GM19328 (cell line): ENCODE measurements at regions not wholly inside any gene's neighbourhood (a gene's known extent, or its start where the extent isn't known, plus 50 kb on each side); places are given as distances from the start of the nearest gene placed in this dataset.

Source experiments
- ATAC-seq: cut with Tn5 transposase; IDR thresholded peaks from one replicate; pipeline ENCODE4 v1.9.1; 2021; ENCODE audit warnings: mild to moderate bottlenecking, moderate library complexity; ENCODE audit not compliant: unreplicated experiment

- ATAC-seq: no peak
Observed at GRCh38 chr5:101937041-101937440, 359.0 kb downstream of the SLCO4C1 start.

DNA sequence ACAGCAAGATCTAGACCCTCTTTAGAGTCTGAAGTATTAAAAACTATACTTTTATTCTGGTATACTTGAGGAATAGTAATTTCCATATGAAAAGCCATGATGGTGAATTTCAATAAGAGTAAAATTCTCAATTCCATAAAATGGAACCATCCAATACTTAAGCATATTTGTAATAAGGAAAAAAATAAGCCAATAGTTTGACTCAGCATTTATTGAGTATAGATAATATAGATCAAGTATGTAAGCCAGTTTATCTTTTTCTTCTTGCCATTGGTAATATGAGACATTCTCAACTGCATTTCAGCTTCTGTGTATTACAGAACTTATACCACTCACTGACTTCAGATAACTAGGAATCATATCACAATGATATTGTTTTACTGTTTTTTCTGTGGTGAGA lies 361.0 kb downstream of the SLCO4C1 start:
- ATAC-seq: no peak

DNA sequence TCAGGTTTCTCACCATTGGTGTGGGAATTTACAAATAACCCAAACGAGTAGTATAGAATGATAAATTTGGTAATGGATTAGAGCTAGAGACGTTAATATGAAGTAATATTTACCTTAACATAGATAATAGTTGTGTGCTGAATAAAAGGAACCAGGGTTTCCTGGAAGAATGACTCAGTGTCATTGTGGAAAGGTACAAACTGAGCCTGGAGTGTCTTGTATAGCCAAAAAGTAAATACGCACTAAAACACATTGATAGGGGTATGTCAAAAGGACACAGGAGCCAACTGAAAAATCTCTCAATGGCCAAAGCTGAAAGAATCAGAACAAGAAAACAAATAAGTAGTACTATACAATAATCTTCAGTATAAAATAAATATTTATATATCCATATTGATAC lies 363.5 kb downstream of the SLCO4C1 start:
- no peak for ATAC-seq

- no peak for ATAC-seq
Observed at GRCh38 chr5:101929628-101930027, 366.5 kb downstream of the SLCO4C1 start.

DNA sequence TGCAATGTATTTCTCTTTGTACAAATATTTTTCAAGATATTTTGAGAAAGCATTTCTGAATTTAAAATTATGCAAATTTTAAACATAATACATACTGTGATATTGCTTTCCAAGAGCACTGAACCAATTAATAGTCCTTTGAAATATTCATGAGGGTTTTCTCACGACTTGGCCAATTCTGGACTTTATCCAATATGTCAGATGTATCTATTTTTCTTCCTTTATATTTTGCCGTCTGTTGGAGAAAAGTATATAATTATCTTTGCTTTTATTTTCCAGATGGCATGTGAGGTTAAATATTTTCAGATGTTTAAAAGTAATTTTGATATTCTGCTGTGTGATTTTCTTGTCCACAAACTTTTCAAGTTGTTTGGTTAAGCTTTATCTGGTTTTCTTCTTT lies 378.9 kb downstream of the SLCO4C1 start:
- no peak for ATAC-seq

- ATAC-seq: no peak
Observed at GRCh38 chr5:101915554-101915953, 380.5 kb downstream of the SLCO4C1 start.

GRCh38 chr5:101904736-101905135 lies 391.3 kb downstream of the SLCO4C1 start:
- no peak for ATAC-seq

DNA sequence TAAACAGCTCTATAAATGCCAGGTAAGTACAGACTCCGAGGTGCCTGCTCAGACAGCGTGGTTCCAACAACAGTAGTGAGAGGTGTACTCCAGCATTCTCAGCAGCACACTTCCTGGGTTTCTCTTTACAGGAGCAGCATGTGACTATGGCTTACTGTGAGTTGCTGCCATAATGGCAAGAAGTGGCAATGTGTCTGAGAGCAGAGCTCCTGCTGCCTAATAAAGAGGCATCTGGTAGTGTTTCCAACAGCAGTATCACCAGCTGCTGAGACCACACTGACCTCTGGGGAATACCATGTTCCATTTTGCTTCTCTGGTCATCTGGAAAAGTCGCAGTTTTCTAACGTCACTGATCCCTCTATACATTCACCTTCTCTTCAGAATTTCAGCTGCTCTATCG lies 398.2 kb downstream of the SLCO4C1 start:
- ATAC-seq: peak; percentile 60

DNA sequence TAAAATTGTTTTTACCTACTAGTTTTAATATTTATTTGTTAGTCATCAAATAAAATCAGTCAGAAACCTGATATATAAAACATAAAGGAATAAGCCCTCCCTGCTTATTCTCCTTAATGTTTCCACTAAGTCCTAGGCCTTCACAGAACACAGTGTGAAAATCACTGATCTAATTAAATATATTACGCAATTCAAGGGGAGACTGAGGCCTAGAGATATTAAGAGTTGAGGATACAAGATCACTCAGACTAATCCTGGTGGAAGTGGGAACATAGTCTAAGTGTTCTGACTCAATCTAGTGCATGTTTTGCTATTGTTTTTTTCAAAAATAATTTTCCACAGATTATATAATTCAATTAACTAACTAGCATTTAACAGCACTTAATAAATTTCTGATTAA lies 401.1 kb downstream of the SLCO4C1 start:
- no peak for ATAC-seq

- ATAC-seq: no peak
Observed at GRCh38 chr5:101878190-101878589, 417.9 kb downstream of the SLCO4C1 start.

DNA sequence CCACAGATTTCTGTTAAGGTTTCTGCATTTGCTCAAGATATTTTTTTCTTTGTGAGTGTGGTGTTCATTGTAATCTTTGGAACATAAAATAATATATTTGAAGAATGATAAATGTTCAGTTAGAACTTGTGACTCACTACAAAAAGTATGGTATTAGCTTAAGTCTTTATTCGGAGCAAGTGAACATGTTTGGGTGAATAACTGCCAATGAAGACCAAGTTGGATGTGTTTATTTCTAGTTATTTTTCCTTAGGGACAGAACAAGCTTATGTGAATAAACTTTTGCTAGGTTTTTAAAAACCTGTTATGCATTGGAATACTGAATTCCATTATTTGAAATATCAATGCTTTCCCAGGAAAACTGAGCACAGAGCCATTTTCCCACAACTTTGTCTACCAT lies 418.6 kb downstream of the SLCO4C1 start:
- no peak for ATAC-seq

DNA sequence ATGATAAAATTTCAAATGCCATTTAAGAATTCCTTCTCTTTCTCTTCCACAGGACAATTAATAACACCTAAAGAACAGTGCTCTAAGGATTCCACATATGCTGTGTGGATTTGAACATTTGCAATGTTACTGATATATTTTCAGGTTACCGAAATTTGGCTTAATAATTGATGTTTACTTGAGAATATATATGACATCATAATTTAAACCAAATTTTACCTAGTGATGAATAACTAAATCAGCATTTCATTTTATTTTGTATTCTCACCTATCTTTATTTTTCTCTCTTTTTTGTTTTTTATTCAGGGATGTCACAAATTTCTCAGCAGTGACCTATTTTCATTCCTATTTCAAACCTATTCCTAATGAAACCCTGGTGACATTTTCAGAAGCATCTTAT lies 429.6 kb downstream of the SLCO4C1 start:
- ATAC-seq: no peak

DNA sequence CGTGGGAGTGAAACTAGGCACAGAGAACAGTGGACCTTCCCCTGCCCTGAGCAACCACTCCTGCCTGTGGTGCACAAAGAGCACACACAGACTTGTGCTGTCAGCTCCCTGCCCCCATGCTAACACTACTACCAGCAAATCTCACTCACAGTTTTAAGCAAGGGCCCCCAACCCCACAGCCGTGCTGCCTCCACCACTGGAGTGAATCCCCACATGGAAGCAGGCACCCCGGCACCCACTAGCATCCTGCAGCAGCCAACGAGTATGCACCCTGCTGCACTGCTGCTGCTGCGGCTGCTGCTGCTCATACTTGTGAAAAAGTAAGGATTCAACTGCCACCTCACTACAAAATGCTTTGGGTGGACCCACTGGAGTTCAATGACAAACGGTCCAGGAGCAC lies 435.5 kb downstream of the SLCO4C1 start:
- no peak for ATAC-seq

- ATAC-seq: no peak
Observed at GRCh38 chr5:101860145-101860544, 435.9 kb downstream of the SLCO4C1 start.

DNA sequence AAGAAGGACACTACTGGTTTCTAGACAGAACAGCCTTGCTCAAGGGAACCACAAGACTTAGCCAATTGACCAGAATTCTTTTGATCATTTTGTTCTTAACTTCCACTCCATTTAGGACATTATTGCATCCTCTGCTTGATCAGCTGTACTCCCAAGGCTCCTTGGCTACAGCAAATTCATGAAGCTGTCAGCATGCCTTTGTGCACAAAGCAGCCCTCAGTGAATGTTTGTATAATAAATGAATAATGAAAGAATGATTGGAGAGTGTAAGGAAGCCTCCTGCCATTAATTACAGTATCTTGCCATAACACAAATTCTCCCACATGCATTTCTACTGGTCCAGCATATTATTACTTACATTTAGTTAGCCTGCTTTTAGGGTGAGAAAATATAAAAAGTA lies 449.6 kb downstream of the SLCO4C1 start:
- ATAC-seq: no peak

DNA sequence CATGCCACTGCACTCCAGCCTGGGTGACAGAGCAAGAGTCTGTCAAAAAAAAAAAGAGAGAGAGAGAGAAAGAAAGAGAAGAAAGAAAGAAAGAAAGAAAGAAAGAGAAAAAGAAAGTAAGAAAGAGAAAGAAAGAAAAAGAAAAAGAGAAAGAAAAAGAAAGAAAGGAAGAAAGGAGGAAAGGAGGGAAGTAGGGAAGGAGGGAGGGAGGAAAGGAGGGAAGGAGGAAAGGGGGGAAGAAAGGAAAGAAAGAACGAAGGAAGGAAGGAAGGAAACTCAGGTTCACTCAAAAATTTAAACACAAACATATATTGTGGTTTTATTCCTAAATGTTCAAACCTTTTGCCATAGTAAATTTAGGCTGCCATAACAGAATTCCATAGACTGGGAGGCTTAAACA lies 453.0 kb downstream of the SLCO4C1 start:
- no peak for ATAC-seq

- ATAC-seq: no peak
Observed at GRCh38 chr5:101838435-101838834, 457.6 kb downstream of the SLCO4C1 start.

- ATAC-seq: no peak
Observed at GRCh38 chr5:101829255-101829654, 466.8 kb downstream of the SLCO4C1 start.

- ATAC-seq: no peak
Observed at GRCh38 chr5:101811466-101811865, 484.6 kb downstream of the SLCO4C1 start.

- ATAC-seq: no peak
Observed at GRCh38 chr5:101806410-101806809, 489.7 kb downstream of the SLCO4C1 start.

GRCh38 chr5:101796427-101796826 lies 499.7 kb downstream of the SLCO4C1 start:
- no peak for ATAC-seq

GRCh38 chr5:101788797-101789196 lies 507.3 kb downstream of the SLCO4C1 start:
- ATAC-seq: no peak

- no peak for ATAC-seq
Observed at GRCh38 chr5:101785090-101785489, 511.0 kb downstream of the SLCO4C1 start.
